ENCODE measurements at regions not wholly inside any gene's neighbourhood (a gene's known extent, or its start where the extent isn't known, plus 50 kb on each side); places are given as distances from the start of the nearest gene placed in this dataset.

DNA sequence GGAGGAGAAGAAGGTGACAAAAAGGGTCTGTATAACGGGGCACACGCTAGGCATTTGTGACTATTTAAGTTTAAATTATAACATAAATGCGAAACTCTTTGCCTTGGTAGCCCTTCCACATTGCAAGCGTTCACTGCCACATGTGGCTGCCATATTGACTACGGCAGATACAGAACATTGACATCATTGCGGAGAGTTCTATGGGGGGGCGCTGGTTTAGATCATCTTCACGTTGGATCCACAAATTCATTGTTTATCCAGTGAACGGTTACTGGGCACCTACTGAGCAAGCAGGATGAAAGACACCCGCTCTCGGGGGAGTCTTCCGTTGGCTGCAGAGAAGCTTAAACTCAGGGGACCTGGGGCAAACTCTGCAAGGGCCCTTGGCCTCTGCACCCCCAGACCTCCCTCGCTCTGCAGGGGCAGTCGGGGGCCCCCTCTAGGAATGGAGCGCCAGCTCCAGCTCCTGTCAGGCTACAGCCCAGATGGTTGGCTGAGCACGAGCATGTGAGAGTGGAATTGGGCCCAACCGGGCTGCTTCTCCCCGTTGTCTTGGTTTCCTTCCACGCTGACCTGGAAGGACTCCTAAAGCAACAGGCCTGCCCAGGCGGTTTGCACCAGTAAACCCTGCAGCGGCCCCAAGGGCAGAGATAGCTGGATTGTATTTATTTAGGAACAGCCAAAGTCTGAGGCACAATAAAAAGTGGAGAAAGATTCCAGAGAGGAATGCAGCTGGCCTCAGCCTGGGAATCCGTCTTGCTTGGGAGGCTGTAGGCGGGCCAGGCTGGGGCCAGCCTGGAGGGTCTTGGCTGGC lies 172.2 kb downstream of the SEC14L1 start (continued):
- no peak for TF ChIP-seq RAD21 (IDR thresholded peaks at IDR 0.05 in 1 of 2, conservative IDR thresholded peaks at IDR 0.05 in 1 of 2; ENCODE audit: low read depth in 2 of 2, low read length in 2 of 2)
- no peak for TF ChIP-seq CHD7 (IDR thresholded peaks at IDR 0.05; ENCODE audit: insufficient replicate concordance, low read length)
